ENCODE measurements at regions not wholly inside any gene's neighbourhood (a gene's known extent, or its start where the extent isn't known, plus 50 kb on each side); places are given as distances from the start of the nearest gene placed in this dataset.

DNA sequence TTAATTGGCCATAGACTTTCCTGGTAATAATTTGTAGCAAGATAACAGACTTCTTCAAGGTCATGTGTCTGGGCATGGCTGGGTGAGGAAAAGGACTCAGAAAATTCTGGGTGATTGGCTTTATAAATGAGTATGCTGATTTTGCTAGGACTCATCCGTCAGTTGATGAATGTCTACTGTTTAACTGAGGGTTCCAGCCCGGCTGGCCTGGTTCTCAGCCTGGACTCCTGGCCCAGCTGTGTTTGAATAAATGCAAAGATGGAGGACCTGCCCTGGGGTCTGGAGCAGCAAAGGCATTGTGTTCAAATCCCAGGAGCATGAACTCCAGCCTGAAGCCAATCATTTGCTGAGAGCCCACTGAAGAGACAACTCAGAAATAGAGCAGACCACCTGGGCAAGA is 323.2 kb downstream of the LRFN2 start:
- DNase-seq, result no peak

DNA sequence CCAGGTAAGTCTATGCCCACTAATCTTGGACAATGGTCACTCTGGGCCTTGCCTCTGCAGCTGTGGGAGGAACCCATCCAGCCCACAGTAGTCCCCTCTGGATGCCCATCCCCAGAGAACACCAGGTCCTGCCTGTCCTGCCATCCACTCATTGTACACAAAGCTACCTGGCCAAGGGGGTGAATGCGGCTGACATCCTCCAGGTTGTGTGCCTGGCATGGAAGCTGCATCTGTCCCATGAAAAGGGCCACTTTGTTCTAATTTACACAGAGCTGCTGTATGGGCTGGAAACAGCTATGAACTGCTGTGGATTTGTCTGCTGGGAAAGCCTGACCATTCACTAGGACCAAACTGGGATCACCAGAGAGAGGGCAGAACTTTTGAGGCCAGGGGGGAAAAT is 324.8 kb downstream of the LRFN2 start:
- no peak for DNase-seq

DNA sequence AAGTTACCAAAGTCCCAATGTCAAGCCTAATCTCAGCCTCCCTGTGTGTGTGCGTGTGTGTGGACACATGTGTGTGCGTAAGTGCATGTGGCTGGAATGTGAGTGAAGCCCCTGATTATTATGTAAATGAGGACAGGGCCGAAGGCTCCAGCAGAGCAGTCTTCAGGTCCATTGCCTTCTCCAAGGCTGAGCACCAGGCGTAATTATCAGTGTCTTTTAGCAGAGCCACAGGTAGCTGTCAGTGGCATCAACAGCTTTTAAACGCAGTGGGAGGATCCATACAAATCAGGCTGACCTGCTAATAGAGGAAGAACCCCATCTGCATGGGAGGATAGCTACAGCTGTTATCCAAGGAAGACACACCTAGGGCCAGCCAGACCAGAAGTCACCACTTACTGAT is 324.3 kb upstream of the MOCS1 start:
- no peak for DNase-seq

DNA sequence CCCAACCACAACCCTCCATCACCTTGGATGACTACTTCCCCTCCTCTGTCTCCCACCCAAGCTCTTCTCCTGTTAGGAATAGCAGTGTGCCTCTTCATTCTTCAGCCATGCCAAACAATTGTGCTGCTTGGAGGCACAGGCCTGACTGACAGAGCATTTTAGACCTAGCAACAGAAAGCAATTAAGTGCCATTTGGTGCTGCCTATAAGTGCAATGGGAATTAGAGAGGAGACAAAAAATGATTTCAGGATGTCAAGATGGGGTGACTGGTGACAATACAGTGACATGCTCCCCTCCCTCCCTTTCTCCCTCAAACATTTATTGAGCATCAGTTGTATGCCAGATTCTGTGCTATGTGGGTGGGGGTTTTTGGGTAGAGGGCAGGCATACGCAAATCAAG is 322.6 kb upstream of the MOCS1 start:
- DNase-seq, result no peak

DNA sequence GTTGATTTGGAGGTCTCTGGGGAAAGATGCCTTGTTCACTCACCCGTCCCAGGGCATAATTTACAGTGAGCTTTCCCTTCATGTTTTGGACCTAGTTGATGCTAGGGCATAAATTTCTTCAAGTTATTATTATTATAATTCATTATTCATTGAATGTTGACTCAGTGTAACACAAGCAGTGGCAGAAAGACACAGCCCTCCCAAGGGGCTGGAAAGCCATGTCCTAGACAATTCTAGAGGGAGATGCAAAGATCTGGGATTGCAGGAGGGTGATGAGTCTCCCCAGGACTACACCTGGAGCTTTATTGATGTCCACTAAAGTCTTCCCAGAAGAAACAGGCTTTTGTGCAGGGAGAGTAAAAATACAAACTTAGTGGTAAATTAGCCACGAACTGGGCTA is 322.0 kb upstream of the MOCS1 start:
- DNase-seq, result no peak

DNA sequence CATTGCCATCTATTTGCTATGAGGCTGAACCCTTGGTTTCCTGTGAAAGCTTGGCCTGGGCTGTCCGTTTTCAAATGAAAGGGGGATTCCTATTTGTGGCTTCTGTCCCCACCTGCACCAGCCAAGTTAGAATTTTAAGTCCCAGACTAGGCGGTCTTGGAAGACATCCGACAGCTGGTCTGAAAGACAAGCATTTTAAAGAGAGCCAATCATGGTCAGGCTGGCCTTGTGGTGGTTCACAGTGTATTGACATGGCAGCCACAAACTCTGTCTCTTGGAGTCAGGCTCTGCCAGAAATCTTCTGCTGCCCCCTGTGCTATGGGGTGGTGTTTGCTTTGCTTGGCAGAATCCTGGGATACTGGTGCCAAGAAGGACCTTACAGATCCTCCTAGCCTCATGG is 319.2 kb upstream of the MOCS1 start:
- no peak for DNase-seq

DNA sequence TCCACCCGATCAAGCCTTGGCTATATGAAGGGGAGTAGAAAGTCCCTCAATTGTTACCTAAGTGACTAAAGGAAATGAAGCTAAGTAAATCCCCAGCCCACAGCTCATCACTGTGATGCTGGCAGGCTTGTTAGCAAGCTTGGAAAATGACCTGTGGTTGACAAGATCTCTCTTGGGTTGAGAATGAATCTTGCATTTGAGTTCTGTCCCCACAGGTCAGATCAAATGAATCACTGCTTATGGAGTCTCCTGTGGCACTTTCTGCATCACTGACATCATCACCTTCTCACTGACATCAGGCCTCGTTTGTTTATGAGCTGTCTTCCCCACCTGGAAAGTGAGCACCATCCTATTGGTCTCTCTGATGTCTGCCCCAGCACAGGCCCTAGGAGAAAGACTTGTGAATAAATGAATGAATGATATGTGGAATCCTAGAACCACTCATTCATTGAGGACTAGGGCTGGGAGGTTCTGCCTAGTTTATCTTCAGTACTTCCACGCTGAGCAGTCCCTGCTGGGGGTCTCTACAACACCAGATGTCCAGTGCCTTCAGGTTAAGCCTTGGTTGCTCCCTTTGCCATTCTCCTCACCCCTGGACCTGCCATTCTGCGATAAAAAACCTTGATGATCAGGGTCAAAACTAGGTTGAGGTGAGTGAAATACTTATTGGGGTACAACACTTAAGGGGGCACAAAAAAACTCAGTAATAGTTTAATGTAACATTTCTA is 318.4 kb upstream of the MOCS1 start:
- DNase-seq, result no peak

DNA sequence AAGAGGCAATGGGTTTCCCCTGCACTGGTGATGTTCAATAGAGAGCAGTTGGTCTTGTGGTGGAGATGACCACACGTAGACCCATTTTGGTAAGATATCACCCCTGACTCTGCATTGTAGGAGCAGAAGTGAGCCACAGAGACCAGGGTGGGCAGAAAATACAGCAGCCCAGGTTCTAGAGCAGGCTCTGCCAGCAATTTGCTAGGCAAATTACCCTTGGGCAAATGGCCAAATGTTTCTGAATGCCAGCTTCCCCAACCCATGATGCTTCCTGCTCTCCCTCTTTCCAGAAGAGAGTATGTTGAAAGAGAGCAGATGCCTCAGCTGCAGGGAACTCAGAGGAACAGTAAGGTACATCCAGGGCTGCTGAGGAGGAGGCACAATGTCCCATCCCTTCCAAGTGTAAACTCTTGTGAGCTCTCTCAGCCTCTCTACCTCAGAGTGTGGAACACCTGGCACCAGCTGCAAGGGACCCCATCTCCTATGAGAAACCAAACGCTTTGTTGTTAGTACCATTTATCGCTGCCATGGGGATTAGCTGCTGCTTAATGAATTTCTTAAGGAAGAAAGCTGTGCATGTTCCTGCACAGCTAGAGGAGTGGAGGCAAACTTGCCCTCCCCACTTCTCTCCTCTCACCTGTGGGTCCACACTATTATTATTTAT is 317.5 kb upstream of the MOCS1 start:
- no peak for DNase-seq

DNA sequence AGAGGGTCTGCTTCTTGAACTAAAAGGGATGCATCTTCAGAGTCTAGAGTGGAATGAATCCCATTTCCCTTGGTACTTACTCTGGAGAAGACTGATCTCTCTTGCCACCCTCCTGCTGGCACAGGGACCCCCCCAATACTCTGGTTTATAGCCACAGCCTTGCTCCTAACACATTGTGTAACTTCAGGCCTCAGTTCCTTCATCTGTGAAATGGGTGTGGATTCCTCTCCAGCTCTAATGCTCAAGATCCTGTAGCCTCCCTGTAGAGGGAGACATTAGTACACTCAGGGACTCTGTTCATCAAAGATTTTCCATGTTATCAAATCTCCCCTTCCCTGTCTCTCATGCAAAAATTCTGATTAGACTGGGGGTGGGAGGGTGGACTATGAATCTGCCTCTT is 315.7 kb upstream of the MOCS1 start:
- no peak for DNase-seq

DNA sequence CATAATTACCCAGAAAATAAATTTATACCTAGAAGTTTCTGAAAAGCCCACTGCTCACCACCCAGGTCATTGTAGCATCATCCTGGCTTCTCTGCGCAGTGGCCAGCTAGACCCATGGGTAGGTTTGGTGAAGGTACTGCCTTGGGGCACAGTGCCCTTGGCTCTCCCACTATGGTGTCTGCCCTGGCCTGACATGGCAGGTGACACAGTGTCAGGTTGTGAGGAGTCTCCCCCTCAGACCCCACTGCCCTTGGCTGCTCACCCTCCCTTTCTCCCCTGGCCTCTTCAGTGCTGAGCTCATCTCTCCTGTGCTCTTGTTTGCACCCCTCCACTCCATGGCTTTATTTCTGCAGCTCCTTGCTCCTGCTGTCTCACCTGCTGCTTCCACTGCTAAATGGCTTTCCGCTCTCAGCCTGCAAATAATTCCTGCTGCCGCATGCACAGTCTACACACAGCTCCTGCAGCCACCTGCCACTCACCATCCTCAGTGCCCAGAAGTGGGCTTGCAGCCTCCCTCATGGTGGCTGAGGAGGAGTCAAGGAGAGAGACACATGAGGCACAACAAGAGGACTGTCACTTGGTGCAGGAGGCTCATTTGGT is 313.4 kb upstream of the MOCS1 start:
- no peak for DNase-seq

DNA sequence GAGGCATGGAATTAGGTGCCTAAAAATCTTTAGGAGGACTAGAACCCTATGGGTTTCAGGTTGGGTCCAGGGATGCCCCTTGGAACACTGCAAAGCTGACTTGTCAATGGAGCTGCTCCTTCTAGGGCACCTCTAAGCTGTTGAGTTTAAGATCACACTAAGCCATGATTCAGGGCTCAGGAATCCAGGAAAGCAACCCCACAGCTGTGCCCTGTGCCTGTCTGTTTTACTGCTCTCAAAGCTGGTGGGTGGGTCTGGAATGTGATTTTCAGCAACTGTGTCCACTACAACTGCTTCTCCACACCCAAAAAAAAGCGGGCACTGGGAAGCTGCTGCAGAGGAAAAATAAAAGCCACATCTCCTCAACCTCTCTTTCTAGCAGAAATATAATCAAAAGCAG is 310.4 kb upstream of the MOCS1 start:
- DNase-seq, result no peak

DNA sequence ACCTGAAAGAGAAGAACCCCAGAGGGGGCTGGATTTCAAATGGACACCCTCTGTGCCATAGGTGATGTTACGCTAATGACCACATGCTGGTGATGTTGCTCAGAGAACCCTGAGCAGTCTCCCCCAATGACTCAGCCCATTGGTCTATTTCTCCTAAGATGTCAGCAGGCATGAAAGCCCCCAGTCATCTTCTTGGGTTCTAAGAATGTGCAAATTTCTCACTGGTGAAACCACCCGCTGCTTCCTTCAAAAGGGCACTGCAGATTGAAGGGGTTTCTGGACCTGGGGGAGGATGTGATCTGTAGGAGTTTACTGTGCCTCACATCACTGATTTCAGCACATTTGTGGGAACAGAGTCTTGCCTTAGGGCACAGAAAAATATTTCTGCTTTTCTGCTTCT is 298.4 kb upstream of the MOCS1 start:
- DNase-seq, result no peak

DNA sequence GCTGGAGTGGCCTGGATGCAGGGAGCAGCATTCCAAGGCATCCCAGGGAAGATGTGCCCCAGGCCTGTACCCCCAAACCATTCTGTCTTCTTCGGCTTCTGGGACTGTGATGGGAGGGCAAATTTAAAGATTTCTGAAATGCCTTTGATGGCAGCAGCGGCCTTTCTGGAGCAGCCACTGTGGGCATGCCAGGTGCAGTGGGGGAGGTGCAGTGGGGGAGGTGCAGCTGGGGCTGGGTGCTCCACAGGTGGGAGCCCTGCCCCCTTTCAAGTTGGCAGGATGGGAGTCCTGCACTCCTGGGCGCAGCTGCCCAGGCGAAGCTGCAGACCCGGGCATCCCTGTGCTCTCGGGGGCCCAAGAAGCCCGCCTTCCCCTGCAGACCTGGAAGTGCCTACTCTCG is 293.5 kb upstream of the MOCS1 start:
- DNase-seq, result no peak

DNA sequence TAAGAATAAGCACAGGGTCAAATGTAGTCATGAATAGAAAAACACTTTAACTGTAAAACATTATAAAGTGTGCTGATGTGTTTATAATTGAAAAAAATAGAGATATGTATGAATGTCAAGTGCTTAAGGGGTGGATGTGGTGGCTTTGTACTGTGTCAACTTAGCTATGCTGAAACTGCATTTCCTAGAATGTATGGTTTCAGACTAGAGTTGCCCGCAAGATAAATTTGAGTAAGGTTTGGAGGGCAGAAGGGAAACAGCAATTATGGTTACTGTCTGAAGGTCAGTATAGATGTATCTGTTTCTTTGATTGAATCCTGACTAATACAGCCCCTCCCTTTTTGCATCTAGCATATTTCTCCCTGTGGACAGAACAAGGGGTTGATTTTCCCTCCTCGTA is 288.1 kb upstream of the MOCS1 start:
- DNase-seq, result no peak

DNA sequence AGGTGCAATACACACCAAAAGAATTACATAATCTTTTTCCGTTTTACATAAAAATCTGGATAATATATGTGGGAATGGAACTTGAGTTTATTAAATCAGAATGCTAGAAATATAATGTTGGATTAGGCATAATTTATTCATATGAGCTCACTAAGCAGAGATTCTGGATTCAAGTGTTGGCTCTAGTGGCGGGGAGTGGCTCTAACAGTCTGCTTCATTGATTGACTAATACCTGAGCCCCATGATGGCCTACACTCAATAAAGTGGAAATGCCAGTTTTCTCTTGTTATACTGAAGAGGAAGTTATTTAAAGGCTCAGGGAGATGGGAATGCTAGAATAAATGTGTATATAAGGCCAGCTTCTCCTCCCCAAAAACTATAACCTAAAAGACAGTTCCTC is 285.5 kb upstream of the MOCS1 start:
- DNase-seq, result no peak

DNA sequence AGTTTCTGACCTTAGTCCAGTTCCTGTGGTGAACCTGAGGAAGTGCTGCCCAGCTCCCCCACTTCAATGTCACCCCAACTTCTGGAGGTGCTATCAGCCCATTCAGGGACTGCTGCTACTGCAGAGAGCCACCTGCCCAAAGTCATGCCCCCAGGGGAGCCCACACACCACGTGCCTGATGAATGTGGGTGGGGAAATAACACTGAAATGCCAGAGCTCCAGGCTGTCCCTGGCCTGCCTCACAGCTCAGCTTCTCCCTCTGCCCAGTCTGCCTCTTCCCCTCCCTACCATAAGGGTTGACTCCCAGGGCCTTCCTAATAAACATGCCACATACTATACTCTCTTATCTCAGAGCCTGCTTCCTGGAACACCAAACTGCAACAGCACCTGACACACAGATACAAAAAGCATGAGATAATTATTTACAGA is 276.4 kb upstream of the MOCS1 start:
- no peak for DNase-seq

DNA sequence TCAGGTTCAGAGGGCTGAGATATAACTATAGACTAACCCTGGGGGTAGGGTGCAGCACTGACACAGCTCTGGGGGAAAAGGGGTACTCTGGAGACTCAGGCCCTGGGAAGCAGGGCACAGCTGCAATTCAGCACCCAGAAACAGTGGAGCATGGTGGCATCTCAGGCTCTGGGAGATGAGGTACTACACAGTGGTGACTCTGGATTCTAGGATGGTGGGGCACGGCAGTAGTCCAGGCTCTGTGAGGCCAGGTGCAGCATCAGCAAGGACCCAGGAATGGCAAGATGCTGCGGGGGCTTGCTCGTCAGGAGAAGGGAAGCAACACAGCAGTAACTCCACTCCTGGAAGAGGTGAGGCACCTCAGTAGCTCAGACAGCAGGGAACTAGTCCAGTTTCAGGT is 271.5 kb upstream of the MOCS1 start:
- DNase-seq, result no peak

DNA sequence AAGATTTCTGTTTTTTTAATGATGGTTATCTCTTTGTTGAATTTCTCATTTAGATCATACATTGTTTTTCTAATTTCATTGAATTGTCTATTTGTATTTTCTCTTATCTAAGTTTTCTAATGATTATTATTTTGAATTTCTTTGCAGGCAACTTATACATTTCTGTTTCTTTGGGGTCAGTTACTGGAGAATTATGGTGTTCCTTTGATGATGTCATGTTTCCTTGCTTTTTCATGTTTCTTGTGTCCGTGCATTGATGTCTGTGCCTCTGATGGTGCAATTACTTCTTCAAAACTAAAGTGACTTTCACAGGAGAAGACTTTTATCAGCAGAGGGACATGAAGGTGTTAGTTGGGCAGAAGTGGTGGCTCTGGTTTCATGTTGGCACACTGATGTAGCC is 270.7 kb upstream of the MOCS1 start:
- no peak for DNase-seq

DNA sequence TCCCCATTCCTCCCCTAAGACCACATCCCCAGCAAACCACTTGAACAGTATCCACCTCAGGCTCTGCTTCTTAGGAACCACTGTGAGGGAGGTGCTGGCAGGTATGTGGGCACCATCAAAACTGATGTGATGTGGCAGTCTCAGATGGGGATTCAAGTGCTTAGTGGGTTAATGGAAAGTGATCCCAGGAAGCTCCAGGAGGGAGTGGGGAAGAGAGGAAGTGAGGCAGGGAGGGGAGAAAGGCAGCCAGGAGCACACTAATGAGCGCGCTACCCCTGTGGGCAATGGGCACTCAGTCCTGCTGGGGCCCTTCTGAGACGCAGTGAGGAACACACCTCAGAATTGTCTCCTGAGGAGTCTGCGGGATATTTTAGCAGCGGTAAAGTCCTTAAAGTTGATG is 263.1 kb upstream of the MOCS1 start:
- no peak for DNase-seq

DNA sequence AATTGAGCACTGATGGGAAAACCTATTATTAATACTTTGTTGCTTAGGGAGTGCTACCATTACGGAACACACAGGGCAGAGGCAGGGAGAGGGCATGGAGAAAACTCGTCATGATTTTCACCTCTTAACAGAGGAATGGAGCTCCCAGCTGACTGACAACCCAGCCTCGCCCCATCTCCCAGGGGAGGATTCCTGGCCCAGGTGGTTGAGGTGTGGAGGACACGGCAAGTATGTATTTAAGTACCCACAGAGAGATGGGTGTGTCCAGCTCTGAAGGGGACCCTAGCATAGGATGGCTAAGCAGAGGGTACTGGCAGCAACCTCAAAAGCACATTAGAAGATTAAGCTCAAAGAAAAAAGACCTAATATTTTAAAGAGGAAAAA is 261.9 kb upstream of the MOCS1 start:
- no peak for DNase-seq

DNA sequence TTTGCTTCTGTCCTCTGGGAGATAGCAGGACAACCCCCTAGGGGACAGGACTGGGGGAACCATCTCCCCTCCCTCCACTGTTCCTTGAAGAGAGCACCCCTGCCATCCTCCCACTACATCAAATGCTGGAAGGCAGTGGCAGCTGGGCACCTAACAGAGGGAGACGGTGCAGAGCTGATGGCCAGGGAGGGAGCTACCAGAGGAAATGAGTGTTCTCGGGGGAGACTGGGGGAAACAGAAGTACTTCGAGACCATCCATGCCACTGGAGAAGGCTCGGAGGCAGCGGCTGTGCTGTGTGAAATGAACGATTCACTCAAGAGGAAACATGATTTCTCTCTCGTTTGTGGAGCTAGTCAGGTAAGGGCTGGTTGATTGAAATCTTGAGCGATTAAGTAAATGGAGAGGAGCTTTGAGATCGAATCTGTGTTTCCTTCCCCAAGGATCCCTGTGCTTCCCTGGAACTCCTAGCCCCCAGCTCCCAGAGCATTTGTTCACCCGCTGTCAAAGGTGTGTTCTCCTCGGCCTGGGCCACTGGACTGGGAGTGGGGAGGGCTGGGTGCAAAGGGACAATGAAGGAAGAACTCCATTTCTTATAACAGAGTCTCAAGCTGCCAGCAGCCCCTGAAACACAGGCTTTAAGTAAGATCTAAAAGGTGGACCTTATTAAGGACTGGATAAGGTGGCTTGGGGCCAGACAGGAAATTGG is 261.3 kb upstream of the MOCS1 start:
- no peak for DNase-seq

DNA sequence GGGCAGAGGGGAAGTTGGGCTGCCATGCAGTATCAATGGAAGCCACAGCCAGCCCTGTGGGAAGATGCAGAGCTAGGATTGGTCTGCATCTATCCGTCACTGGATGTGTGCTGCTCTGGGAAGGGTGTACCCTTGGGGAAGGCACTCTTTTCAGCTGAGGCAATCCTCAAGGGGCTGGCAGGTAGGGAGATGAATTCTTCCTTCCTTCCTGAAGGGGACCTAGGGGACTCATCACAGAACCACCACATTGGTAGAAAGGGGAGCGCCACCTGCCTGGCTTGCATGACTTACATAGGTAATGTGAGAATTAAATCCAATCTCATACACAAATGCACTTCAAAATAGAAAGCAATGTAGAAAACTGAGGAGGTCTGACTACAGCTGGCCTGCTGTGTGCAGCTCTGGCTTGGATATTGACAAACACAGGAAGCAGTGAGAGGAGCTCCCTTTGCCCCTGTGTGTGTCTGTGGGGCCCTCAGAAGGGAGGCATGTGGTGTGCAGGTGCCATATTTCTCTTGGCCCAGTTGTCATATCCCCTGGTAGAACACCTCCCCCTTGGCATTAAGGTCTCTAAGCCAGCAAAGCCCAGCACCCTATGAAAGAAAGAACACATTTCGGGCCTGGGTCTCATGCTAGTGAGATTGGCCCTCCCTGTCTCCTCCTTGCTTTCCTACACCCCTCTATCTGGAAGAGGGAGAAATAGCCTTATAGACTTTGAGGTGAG is 260.3 kb upstream of the MOCS1 start:
- DNase-seq, result no peak

DNA sequence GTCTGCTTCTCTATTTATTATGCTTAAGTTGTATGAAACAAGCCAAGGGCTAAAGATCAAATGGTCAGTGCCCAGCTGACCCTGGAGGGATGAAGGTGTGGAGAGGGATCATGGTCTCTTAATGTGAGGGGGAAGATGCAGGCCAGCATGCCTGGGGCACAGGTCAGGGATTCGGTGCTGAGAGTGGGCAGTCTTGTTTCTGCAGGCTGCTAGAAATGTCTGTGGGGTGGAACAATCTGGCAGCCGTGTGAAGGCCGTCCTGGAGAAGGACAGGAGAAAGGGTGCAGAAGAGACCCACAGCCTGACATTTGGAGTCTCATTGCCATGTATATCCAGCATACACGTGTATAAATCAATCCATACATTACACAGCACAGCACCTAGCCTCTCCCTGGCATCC is 258.3 kb upstream of the MOCS1 start:
- DNase-seq, result no peak

Data from CD4-positive, alpha-beta T cell treated with Interleukin-17A for 4 hours (primary cell).